ENCODE measurements at regions not wholly inside any gene's neighbourhood (a gene's known extent, or its start where the extent isn't known, plus 50 kb on each side); places are given as distances from the start of the nearest gene placed in this dataset.

DNA sequence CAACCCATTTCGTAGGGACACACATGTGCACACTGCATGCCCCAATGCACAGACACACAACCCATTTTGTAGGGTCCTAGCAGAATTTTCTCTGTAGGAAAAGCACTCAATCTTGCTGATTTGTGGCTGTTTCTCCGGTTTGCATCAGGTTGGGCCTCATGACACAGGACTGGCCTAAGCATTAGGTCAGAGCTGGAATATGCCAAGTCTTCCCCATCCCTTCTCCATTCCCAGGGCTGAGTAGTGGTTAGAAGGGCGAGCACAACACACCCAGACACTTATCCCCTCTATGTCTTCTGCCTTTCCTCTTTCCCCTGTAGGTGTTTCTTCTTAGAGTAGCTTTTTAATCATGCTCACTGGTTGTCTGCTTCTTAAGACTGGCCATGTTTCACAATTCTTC, 295.9 kb downstream of the SOX11 start:
- H3K4me3 ChIP-seq (ENCODE audit: low read depth, low read length): no peak overlapping the region
- DNase-seq (ENCODE audit: low read depth): no peak
- no peak for TF ChIP-seq CTCF (IDR thresholded peaks at IDR 0.05; ENCODE audit: control insufficient read depth, extremely low read depth, insufficient read depth)

DNA sequence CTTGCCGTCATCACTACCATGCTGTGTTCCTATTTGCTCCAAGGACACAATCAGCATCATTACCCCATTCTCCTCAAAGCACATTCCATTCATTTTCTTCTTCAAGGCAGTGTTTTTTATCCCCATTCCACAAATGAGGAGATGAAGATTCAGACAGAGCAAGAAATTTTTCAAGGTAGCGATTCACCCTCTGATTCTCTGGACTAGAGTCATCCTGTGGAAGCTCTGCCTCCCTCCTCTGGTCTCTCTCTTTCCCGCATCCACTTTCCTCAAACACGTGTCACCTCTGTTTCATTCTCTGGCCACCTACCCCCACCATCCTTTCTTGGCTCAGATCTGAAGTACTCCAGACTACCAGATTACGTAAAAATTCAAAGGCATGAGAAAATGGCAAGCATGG, 297.9 kb downstream of the SOX11 start:
- no peak for TF ChIP-seq CTCF (IDR thresholded peaks at IDR 0.05; ENCODE audit: control insufficient read depth, extremely low read depth, insufficient read depth)
- no peak overlapping the region for H3K4me3 ChIP-seq (ENCODE audit: low read depth, low read length)
- DNase-seq (ENCODE audit: low read depth): no peak

DNA sequence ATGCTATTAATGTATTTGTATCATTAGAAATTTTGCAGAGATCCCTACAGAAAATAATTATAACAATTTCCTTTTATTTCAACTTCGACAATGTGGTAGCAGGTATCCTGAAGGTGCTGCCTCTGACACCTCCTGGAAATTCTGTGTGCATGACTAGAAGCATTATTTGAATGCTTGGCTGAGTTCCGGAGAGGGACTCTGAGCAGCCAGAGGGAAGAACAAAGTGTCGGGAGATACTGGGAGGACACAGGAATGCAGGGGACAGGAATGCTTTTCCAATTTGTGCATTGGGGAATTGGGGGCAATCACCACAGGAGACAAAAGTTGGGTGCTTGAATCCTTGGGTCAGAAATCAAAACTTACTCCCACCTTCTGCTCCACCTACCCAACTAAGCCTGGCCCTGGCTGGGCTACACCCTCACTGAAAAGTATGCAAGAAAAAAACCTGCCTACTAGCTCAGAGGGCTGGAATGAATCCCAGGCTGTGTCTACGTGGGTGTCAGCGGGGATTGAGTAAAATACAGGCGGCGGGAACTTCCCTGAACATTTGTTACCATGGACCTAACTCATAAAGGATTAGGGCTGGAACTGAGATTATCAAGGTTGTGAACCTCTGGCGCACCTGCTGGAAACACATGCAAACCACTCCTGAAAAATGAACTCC, 299.3 kb downstream of the SOX11 start:
- TF ChIP-seq CTCF (IDR thresholded peaks at IDR 0.05; ENCODE audit: control insufficient read depth, extremely low read depth, insufficient read depth): no peak
- DNase-seq (ENCODE audit: low read depth): no peak
- no peak overlapping the region for H3K4me3 ChIP-seq (ENCODE audit: low read depth, low read length)

GRCh38 chr2:5995832-5996231, 303.6 kb downstream of the SOX11 start:
- no peak for TF ChIP-seq CTCF (IDR thresholded peaks at IDR 0.05; ENCODE audit: control insufficient read depth, extremely low read depth, insufficient read depth)
- no peak for DNase-seq (ENCODE audit: low read depth)
- no peak overlapping the region for H3K4me3 ChIP-seq (ENCODE audit: low read depth, low read length)

DNA sequence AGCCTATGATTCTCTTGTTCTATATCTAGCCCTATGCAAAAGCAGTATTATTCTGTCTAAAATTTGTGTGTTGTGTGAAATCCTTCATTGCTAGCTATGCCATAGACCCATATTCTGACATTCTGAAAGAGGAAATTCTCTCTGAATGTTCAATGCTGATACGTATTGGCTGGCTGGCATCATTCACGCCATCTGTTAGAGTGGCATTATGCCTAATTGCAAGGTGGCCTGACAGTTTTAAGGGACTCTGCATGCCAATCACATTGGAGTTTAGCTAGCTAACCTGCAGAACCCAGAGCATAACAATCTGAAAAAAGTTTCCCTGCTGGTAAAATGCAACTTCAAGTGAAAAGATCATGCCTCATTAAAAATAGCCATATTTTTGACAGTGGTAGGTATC, 316.0 kb downstream of the SOX11 start:
- no peak overlapping the region for H3K4me3 ChIP-seq (ENCODE audit: low read depth, low read length)
- TF ChIP-seq CTCF (IDR thresholded peaks at IDR 0.05; ENCODE audit: control insufficient read depth, extremely low read depth, insufficient read depth): no peak
- DNase-seq (ENCODE audit: low read depth): no peak

- no peak for DNase-seq (ENCODE audit: low read depth)
- H3K4me3 ChIP-seq (ENCODE audit: low read depth, low read length): no peak overlapping the region
- TF ChIP-seq CTCF (IDR thresholded peaks at IDR 0.05; ENCODE audit: control insufficient read depth, extremely low read depth, insufficient read depth): no peak
Measured at GRCh38 chr2:6008726-6009125, 316.5 kb downstream of the SOX11 start.

GRCh38 chr2:6010163-6010562, 318.0 kb downstream of the SOX11 start:
- no peak overlapping the region for H3K4me3 ChIP-seq (ENCODE audit: low read depth, low read length)
- DNase-seq (ENCODE audit: low read depth): no peak
- no peak for TF ChIP-seq CTCF (IDR thresholded peaks at IDR 0.05; ENCODE audit: control insufficient read depth, extremely low read depth, insufficient read depth)
